Breast epithelium (tissue), 3 donors: ENCODE measurements at regions not wholly inside any gene's neighbourhood (a gene's known extent, or its start where the extent isn't known, plus 50 kb on each side); places are given as distances from the start of the nearest gene placed in this dataset.

Experiments
- POLR2A ChIP-seq: fragments of 450-650 bp; IDR thresholded peaks from one replicate; pipeline ENCODE4 v1.6.1; 2016; ENCODE audit warnings: antibody characterized with exemption, mild to moderate bottlenecking, moderate library complexity
- TF ChIP-seq, protein P1 (sequence below), 3 donors: fragments of 450-650 bp; IDR thresholded peaks; one replicate each; pipeline ENCODE4 v1.5.1; 2016 to 2017; ENCODE audit warnings: antibody characterized with exemption in 3 of 3, mild to moderate bottlenecking in 3 of 3, moderate library complexity in 3 of 3

DNA sequence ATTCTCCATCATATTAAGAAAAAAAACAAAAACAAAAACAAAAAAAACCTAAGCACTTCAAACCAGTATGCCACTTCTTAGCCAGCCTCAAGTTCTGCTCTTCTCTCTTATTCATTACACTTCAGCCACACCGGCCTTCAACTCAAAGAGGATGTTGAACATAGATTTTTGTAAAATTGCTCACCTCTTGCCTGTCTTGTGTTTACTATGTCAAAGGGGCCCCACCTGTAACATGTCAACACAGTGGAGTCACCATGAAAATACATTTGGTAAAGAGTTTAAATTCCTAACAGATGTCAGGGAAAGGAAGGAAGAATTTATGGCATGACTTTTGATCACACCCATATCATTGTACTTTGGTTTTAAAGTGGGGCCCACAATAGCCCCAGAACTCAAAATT lies 121.1 kb upstream of the GHR start:
- TF ChIP-seq, protein P1, sequence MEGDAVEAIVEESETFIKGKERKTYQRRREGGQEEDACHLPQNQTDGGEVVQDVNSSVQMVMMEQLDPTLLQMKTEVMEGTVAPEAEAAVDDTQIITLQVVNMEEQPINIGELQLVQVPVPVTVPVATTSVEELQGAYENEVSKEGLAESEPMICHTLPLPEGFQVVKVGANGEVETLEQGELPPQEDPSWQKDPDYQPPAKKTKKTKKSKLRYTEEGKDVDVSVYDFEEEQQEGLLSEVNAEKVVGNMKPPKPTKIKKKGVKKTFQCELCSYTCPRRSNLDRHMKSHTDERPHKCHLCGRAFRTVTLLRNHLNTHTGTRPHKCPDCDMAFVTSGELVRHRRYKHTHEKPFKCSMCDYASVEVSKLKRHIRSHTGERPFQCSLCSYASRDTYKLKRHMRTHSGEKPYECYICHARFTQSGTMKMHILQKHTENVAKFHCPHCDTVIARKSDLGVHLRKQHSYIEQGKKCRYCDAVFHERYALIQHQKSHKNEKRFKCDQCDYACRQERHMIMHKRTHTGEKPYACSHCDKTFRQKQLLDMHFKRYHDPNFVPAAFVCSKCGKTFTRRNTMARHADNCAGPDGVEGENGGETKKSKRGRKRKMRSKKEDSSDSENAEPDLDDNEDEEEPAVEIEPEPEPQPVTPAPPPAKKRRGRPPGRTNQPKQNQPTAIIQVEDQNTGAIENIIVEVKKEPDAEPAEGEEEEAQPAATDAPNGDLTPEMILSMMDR (IDR thresholded peaks at IDR 0.05): no peak
- TF ChIP-seq POLR2A: no peak
